ENCODE measurements at regions not wholly inside any gene's neighbourhood (a gene's known extent, or its start where the extent isn't known, plus 50 kb on each side); places are given as distances from the start of the nearest gene placed in this dataset.

DNA sequence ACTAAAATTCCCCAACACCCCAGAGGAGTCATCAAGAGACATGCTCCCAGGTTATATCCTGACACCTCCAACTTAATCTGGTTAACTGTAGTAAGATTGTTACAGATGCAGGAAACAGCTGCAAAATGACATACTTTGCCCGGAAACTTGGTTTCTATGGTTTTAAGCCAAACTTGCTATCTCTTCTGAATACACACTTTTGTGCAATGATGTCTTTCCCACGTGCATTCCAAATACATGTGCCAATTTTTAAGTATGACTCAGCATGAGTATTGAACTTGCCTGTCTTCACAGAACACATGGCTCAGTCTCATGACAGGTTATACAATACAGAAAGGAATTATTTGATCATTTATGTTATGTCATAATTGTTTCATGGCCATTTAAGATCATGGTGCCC is 207.0 kb upstream of the DCBLD2 start:
- peak in 2 of 42 donors; percentile 18 to 23 for DNase-seq
- intact Hi-C loops (cut with DNase I), result no loop called here

DNA sequence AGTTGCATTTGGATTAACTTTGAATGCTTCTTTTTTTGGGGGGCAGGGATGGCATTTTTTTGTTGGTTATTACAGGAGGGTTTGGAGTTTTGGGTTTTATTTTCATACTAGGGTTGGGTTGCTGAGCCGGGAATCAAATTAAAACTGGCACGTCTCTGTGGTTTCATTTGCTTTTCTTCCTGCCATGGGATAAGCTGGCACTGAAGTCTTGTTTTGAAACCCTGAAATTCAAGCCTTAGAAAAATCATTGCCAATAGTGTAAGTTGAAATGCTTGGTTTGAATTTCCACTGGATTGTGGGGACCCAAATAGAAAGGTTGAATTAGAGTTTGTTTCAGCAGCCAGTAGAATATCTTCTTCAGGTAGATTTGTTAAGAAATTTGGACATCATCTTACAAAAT is 193.1 kb upstream of the DCBLD2 start:
- intact Hi-C loops (cut with DNase I), result no loop called here
- no peak for DNase-seq

DNA sequence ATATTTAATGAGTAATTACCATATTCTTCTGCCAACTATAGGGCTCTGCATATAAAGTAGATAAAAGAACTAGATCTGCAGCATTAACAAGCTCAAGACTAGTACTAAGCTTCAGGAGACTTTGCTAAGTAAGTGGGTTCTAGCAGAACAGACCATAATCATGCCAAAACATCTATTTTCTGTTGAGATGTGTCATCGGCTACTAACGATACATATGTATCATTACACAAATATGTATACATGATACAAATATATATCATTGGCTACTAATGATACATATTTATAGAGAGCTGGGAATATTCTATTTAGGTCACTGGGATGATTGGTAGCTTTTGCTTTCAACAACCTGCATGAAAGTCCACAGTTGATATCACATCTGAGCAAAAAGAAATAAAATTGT is 185.8 kb upstream of the DCBLD2 start:
- DNase-seq, result no peak
- intact Hi-C loops (cut with DNase I), result no loop called here

DNA sequence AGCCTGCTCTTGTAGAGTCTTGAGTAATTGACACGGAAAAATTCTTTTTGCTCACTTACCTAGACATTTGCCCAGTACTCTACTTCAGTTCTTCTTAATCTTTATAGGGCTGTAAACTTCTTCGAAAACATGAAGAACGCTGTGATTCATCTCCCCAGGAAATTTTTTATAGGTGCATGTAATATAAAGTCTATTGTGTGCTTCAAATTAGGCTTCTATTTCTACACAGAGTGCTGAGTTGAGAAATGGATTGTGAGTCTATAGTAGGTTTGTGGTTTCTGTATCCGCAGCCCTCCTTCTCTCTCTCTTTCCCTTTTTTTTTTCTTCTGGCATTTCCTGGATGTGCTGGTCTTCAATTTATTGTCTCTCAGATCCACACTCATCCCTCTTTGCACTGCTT is 183.3 kb upstream of the DCBLD2 start:
- intact Hi-C loops (cut with DNase I), result no loop called here

DNA sequence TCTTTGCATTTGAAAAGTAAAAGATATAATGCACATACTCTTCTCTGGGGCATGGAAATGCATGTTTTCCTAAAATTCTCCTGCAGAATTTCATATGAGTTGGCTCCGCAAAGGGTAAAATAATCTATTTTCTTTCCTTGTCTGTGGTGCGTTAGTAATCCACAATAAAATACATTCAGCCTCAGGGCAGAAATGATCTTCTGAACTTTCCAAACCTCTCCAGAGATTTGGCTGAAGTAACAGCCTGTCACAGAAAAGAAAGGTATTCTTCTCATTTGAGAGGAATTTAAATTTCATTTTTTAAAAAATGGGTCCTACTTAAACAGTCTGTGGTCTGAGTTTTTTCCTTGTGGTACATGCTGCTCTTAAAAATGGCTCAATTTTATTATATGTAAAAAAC is 182.7 kb upstream of the DCBLD2 start:
- intact Hi-C loops (cut with DNase I), result no loop called here
- DNase-seq, result no peak

More for the DNA sequence above, 183.3 kb upstream of the DCBLD2 start:
- DNase-seq, result no peak

DNA sequence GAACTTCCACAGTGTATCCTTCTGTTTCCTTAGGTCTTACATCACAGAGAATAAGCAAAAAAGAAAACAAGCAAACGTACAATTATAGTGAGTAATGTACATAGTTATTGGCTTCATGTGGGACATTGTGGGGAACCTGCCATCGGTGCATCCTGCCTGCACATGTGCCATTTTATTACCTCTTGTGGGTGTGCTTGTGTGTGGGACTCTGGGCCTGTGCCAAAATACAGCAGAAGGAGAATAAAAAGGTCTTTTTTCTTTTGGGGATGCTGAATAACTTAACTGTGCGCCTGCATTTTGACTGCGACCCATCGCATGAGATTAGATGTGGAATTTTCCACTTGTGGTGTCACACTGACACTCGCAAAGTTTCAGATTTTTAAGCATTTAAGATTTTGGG is 169.6 kb upstream of the DCBLD2 start:
- peak in 37 of 42 donors; percentile 5 to 76 (median 38) for DNase-seq
- intact Hi-C loops (cut with DNase I), result no loop called here

DNA sequence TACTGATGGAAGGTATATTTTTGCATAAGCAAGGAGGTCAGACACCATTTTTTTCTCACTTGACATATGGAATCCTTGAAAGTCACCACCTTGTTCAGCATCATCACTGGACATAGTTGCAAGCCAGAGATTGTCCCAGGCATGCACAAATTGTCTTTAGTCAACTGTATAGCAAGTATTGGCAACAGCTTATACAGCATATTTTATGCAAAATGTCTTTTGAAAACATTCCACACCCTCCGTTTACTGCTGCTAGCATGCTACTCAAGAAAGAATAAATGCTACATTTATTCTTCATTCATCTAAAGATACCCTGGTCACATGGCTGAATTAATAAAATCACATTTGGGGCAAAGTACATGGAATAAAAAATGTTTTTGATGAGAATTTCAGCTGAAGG is 168.5 kb upstream of the DCBLD2 start:
- DNase-seq, result no peak
- intact Hi-C loops (cut with DNase I), result no loop called here

DNA sequence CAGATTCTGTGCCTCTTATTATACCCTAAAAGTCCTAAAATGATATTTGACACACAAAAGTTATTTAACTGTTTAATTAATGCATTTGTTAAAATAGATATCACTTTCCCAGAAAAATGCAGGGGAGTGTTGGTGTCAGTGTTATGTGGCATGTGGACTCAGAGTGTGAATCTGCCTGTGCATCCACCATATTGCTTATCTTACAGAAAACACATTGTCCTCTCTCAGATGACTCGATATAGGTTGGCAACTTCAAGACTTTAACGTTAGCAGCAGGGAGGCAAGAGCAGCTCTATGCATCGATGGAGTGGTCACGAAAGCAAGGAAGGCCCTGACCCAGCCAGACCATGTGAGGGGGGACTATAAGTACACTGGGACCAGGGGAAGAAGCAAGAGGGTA is 165.4 kb upstream of the DCBLD2 start:
- no peak for DNase-seq
- intact Hi-C loops (cut with DNase I), result no loop called here

DNA sequence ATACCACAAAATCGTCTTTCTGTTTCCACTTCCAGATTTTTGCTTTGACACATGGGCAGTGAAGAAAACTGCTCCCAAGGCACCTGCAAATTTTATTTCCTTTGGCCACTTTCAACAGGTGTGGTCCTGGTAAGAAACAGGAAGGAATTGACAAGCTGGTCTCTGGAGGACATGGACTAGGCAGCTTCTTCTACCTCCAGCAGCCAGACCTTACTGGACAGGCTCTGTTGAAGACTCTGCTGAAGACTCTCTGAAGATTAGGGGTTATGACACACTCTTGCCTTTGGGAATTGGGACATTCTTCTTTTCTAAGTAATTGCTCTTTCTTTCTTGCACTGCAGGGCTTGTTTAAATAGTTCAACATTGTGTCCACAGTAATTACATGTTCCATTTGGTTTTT is 147.7 kb upstream of the DCBLD2 start:
- intact Hi-C loops (cut with DNase I), result no loop called here
- DNase-seq, result no peak

DNA sequence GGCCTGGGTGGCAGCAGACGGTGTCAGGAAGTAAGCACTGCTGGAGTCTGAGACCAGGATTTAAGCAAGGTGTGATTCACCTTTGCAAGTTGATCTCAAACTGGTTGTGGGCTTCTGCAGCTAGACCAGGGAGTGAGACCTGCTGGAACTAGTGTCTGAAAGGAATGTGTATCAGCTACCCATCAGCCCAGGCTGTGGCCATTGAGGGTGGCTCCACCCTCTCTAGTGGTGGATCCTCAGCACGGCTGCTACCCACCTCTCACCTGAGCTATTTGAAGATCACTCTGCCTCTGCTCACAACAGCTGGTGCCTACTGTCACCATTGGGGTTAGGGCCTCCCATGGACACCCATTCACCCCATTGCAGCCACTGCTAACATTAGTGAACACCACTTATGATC is 140.3 kb upstream of the DCBLD2 start:
- intact Hi-C loops (cut with DNase I), result no loop called here
- DNase-seq, result no peak

DNA sequence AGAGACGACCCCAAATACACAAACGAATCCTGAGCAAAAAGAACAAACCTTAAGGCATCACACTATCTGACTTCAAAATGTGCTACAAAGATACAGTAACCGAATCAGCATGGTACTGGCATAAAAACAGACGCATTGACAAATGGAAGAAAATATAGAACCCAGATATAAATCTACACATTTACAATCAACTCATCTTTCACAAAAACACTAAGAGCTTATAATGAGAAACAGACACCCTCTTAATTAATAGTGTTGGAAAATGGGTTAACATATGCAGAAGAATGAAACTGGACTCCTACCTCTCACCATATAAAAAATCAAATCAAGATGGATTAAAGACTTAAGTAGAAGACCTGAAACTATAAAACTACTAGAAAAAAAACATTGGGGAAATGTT is 130.3 kb upstream of the DCBLD2 start:
- no peak for DNase-seq
- intact Hi-C loops (cut with DNase I), result no loop called here

DNA sequence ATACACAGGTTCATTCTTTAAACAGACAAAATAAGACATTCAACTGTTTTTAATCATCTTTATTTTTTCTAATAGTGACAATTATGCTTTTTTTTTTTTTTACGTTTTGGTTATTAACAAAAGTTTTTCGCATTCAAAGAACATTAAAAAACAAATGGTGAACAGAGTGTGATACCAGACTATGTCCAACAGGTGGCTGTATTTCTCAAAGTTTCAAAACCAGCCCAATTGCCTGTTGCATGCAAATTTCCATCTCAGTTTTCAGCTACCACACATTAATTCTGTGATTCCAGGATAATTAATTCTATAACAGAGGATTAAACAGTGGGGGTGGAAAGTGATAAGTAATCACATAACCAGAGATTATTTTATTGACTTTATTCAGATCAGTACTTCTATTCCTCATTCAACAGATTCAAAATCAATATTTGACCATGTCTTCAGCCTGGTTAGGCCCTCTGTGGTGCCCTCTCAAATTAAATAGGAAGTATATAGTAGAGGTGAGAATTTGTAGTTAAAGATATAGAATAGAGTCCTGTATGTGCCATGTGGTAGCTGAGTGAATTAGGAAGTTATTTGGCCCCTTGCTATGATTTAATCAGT is 122.2 kb upstream of the DCBLD2 start:
- peak in 14 of 42 donors; percentile 2 to 60 (median 22) for DNase-seq
- intact Hi-C loops (cut with DNase I), result loop anchor here (5.0 to 10.0 kb wide), 2 partner anchors 149 to 731 kb away; no protein-coding TSS in a partner anchor

DNA sequence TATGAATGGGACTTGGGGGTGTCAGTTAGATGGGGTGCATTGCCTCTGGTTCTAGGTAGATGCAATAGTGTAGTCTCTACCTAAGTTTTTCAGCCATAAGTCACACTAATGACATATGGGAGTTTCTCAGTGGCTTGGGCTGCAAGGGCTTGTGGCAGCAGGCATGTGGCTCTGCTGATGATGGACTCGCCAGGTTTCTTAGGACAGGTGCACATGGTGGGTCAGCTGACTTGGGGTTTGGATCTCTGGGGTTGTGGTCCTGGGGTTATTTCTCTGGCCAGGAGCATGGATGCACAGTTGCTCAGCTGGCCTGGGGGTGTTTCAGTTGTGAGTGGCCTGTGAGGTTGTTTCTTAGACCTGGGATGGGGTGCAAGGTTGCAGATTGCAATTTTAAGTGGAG is 120.0 kb upstream of the DCBLD2 start:
- intact Hi-C loops (cut with DNase I), result loop anchor here (5.0 to 10.0 kb wide), 2 partner anchors 151 to 733 kb away; no protein-coding TSS in a partner anchor
- DNase-seq, result no peak

DNA sequence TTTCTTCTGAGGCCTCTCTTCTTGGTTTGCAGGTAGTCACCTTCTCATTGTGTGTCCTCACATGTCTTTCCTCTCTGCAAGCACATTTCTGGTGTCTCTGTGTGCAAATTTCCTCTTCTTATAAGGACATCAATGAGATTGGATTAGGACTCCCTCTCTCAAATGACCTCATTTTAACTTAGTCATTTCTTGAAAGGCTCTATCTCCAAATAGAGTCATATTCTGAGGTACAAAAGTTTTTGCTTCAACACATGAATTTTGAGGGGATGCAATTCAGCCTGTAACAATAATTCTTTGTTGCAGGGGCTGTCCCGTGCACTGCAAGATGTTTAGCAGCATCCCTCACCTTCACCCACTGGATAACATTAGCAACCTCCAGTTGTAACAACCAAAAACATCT is 115.0 kb upstream of the DCBLD2 start:
- intact Hi-C loops (cut with DNase I), result no loop called here
- DNase-seq, result no peak

DNA sequence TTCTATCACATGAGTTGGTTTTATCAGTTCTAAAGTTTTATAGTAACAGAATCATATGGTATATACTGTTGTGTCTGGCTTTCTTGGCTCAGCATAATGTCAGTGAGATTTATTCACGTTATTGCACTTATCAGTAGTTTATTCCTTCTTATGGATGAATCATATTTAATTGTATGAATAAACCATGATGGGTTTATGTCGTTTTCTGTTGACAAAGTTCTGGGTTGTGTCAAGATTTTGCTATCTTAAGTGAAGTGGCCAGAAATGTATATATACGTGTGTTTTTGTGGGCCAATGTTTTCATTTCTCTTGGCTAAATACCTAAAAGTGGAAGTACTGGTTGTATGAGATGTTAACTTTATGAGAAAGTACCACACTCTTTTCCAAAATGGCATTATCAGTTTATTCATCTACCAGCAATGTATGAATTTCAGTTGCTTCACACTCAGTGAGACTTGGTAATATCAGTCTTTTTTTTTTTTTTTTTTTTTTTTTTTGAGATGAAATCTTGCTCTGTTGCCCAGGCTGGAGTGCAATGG is 112.4 kb upstream of the DCBLD2 start:
- intact Hi-C loops (cut with DNase I), result no loop called here
- no peak for DNase-seq

DNA sequence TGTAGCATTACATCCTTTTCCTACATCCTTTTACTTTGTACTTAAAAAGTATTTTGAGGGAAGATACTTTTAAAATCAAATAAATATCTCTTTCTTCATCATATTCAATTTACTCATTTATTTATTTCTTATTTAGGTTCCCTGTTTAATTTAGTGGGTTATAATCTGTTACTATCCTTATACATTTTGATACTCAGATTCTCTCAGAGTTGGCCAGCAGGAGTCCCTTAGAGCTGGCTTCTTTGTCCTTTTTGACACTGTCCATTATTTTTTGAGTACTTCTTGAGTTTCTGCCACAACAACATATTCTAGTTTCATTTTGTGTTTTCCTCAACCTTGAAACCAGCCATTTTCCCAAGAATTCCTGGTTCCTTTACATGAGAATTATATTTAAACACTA is 111.6 kb upstream of the DCBLD2 start:
- no peak for DNase-seq
- intact Hi-C loops (cut with DNase I), result no loop called here

DNA sequence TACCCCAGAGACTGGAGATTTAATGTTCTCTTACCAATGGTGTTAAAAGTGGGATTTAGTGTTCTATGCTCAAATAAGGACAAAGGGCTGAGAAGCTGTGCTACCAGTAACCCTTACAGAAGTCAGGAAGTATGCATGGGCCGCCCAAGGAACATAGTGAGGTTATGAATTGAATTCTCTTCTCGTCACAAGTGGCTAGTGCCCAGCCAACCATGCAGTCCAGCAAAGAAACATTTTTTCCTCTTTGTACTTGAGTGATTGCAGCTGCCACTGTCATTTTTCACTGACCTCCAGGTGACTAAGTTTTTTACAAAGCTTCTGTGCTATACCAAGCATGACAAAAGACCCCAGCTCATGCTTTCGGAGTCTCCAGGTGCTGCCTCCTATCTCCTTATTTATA is 110.6 kb upstream of the DCBLD2 start:
- DNase-seq, result no peak
- intact Hi-C loops (cut with DNase I), result no loop called here

DNA sequence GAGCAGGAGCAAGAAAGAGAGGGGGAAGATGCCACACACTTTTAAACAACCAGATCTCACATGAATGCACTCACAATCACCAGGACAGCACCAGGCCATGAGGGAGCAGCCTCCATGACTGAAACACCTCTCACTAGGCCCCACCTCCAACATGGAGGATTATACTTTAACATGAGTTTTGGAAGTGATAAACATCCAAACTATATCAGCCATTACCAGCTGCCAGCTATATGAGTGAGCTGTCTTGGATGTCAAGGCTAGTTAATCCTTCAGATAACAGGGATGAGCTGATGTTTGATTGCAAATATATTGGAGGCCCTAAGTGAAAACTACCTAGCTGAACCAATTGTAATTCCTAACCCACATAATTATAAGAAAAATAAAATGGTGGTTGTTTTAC is 108.4 kb upstream of the DCBLD2 start:
- intact Hi-C loops (cut with DNase I), result no loop called here
- no peak for DNase-seq

DNA sequence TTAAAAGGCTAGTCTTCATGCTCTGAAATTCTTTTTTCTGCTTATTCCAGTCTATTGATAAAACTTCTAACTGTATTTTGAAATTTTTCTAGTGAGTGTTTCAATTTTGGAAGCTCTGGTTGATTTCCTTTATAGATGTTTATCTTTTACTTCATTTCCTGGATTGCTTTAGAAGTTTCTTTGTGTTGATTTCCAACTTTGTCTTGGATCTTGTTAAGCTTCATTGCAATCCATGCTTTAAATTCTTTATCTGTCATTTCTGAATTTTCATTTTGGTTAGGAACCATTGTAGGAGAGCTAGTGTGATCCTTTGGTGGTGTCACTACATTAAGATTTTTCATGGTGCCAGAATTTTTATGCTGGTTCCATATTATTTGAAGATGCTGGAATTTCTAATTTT is 105.2 kb upstream of the DCBLD2 start:
- intact Hi-C loops (cut with DNase I), result no loop called here
- DNase-seq, result no peak

DNA sequence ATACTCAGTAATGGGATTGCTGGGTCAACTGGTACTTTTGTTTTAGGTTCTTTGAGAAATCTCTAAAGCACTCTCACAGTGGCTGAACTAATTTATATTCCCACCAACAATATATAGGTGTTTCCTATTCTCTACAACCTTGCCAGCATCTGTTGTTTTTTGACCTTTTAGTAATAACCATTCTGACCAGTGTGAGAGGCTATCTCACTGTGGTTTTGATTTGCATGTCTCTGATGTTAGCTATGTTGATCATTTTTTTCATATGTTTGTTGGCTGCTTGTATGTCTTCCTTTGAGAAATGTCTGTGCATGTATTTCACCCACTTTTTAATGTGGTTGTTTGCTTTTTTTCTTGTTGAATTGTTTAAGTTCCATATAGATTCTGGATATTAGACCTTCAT is 98.2 kb upstream of the DCBLD2 start:
- intact Hi-C loops (cut with DNase I), result no loop called here

DNA sequence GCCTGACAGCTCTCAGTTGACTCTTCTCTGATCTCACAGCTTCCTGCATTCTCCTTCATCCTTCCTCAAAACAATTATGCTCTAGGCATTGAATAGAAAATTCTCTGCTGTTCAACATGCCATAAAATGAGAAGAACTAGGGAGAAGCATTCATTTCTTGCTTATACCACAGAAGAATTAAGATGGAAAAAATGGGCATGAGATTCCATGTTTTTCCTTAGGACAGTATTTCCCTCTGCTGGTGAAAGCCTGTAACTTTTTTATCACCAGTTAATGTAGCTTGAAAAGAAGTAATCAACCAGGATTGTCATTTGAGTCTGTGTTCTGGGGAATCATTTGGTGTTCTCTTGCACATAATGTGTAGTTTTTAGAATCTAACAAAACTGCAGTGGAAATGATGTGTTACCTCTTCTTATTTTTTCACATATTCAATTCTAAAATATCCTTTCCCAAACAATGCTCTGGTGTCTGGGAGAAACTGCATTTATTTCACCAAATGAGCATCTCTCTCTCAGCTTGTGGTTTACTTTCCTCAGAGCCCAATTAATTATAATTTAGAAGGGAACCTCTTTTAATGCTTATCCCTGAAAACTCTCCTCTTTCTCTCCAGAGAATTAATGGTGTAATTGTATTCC is 92.8 kb upstream of the DCBLD2 start:
- peak in 2 of 42 donors; percentile 3 to 52 for DNase-seq
- intact Hi-C loops (cut with DNase I), result loop anchor here (5.0 kb wide), 1 partner anchor 392 kb away; no protein-coding TSS in a partner anchor

More for the DNA sequence above, 98.2 kb upstream of the DCBLD2 start:
- no peak for DNase-seq
